ENCODE measurements at regions not wholly inside any gene's neighbourhood (a gene's known extent, or its start where the extent isn't known, plus 50 kb on each side); places are given as distances from the start of the nearest gene placed in this dataset.
A peak's percentile ranks its signal among the peaks of the same experiment; 100 is the strongest.

DNA sequence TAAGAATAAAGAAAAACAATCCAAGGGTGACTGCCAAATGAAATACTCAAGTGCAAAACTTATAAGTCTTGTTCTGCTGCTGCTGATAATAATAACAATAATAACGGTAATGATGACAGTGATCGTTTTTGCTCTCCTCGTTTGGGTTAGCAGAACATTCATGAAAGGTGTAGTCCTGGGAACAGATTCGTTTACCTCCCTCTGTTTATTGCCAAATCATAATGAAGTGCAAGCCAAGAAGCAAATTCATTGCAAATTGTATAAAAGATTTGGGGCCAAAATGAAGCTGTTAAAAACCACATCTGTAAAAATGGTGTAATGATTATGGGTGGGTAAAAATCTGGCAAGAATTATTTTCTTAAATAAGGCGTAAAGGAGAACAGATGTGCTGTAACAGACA is 587.2 kb upstream of the MKI67 start (continued):
- TF ChIP-seq, protein P1, sequence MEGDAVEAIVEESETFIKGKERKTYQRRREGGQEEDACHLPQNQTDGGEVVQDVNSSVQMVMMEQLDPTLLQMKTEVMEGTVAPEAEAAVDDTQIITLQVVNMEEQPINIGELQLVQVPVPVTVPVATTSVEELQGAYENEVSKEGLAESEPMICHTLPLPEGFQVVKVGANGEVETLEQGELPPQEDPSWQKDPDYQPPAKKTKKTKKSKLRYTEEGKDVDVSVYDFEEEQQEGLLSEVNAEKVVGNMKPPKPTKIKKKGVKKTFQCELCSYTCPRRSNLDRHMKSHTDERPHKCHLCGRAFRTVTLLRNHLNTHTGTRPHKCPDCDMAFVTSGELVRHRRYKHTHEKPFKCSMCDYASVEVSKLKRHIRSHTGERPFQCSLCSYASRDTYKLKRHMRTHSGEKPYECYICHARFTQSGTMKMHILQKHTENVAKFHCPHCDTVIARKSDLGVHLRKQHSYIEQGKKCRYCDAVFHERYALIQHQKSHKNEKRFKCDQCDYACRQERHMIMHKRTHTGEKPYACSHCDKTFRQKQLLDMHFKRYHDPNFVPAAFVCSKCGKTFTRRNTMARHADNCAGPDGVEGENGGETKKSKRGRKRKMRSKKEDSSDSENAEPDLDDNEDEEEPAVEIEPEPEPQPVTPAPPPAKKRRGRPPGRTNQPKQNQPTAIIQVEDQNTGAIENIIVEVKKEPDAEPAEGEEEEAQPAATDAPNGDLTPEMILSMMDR (IDR thresholded peaks at IDR 0.05; ENCODE audit: low read depth, low read length, missing input control), result no peak

DNA sequence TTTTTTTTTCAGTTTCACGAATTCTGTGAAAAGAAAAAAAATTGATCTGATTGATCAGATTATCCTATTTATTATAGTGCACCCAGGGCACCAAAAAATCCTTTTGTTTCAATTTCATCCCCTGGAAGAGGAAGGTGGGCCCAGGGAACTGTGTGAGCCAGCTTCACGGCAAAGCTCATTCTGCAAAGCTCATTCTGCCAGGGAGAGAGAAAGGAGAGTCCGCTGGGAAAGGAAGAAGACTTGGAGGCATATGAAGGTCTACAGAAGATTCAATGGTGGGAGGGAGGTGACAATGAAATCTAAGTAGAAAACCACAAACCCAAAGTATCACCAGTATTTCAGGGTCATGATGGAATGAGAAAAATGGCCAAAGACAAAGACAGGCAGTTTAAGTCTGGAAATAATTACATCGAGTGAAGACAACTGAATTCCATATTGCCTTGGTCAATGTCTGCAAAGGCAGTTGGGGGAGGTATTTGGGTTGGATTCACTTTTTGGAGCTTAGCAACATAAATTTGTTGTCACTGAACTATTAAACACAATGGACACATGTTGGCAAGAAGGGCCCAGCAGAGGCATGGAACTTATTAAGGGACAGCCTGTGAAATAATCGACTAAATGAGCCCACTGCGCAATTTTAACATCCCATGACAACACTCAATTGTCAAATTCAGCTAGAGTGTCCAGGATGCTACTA is 587.8 kb upstream of the MKI67 start:
- H3K36me3 ChIP-seq (ENCODE audit: control insufficient read depth in 4 of 4, insufficient read depth in 3 of 4, low read depth in 1 of 4, low read length in 3 of 4), result no peaks in the 10 kb centered on the region
- H3K4me3 ChIP-seq (ENCODE audit: low read depth in 1 of 3, low read length in 3 of 3), result no peak overlapping the region
- TF ChIP-seq YY1 (IDR thresholded peaks at IDR 0.05) (no peak), JUND (IDR thresholded peaks at IDR 0.05) (no peak), TAF1 (conservative IDR thresholded peaks at IDR 0.05) (no peak), HNF4G (IDR thresholded peaks at IDR 0.05) (no peak), RAD21 (IDR thresholded peaks at IDR 0.05) (no peak), RXRA (IDR thresholded peaks at IDR 0.05) (no peak)
- TF ChIP-seq, protein P2, sequence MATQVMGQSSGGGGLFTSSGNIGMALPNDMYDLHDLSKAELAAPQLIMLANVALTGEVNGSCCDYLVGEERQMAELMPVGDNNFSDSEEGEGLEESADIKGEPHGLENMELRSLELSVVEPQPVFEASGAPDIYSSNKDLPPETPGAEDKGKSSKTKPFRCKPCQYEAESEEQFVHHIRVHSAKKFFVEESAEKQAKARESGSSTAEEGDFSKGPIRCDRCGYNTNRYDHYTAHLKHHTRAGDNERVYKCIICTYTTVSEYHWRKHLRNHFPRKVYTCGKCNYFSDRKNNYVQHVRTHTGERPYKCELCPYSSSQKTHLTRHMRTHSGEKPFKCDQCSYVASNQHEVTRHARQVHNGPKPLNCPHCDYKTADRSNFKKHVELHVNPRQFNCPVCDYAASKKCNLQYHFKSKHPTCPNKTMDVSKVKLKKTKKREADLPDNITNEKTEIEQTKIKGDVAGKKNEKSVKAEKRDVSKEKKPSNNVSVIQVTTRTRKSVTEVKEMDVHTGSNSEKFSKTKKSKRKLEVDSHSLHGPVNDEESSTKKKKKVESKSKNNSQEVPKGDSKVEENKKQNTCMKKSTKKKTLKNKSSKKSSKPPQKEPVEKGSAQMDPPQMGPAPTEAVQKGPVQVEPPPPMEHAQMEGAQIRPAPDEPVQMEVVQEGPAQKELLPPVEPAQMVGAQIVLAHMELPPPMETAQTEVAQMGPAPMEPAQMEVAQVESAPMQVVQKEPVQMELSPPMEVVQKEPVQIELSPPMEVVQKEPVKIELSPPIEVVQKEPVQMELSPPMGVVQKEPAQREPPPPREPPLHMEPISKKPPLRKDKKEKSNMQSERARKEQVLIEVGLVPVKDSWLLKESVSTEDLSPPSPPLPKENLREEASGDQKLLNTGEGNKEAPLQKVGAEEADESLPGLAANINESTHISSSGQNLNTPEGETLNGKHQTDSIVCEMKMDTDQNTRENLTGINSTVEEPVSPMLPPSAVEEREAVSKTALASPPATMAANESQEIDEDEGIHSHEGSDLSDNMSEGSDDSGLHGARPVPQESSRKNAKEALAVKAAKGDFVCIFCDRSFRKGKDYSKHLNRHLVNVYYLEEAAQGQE (IDR thresholded peaks at IDR 0.05), result no peak
- H3K9me3 ChIP-seq (ENCODE audit: control insufficient read depth in 4 of 4, low read length in 3 of 4), result no peaks in the 10 kb centered on the region
- no peak overlapping the region for H3K9ac ChIP-seq (ENCODE audit: low read depth in 1 of 2, low read length in 2 of 2)
- H3K4me1 ChIP-seq (ENCODE audit: control insufficient read depth in 4 of 4, insufficient read depth in 4 of 4, low read length in 3 of 4), result no peaks in the 10 kb centered on the region
- no peak overlapping the region for H3K27ac ChIP-seq (ENCODE audit: low read depth in 1 of 2, low read length in 2 of 2)
- 88% methylated on average over 6 of the region's 6 CpGs for WGBS
- DNase-seq (ENCODE audit: low spot score), result no peak
- H3K27me3 ChIP-seq (ENCODE audit: control insufficient read depth in 4 of 4, insufficient read depth in 4 of 4, low read length in 3 of 4), result no peaks in the 10 kb centered on the region

DNA sequence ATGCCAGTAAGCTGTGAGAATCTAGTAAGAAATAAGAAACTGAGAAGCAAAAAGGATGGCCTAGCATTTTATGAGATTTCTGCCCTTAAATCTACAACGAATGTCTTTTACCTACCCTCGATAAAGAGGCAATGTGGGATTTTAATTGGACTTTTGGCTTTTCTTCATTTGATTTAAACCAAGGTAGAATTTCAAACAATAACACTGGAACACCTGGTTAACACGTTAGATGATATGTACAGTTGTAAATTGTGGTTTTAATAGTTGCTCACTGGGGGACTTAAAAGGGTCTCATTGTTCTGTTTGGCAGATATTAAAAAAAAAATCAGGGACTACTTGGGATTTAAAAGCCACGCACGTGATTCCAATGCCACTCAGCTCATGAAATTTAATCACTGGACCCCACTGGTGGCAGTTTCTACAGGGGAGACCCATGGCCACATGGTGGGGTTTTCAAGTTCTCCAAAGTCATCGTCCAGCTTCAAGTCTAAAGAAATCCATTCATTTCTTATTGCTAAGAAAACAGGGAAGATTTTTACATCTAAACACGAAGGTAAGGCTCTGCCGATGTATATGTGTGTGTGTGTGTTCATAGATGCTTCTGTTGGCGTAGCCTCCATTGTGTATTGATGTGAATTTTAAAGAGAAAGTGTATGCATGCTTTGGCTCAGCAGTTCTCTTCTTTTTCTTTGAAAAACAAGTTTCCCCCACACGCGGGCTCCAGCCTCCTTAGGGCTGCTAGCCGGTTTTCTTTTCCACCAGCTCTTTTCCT is 588.6 kb upstream of the MKI67 start:
- no peaks in the 10 kb centered on the region for H3K4me1 ChIP-seq (ENCODE audit: control insufficient read depth in 4 of 4, insufficient read depth in 4 of 4, low read length in 3 of 4)
- no peak overlapping the region for H3K9ac ChIP-seq (ENCODE audit: low read depth in 1 of 2, low read length in 2 of 2)
- no peak overlapping the region for H3K4me3 ChIP-seq (ENCODE audit: low read depth in 1 of 3, low read length in 3 of 3)
- WGBS, result 74% methylated on average over 12 of the region's 12 CpGs
- no peak overlapping the region for H3K27ac ChIP-seq (ENCODE audit: low read depth in 1 of 2, low read length in 2 of 2)
- TF ChIP-seq JUND (IDR thresholded peaks at IDR 0.05), result no peak
- no peak for TF ChIP-seq RXRA (IDR thresholded peaks at IDR 0.05)
- no peak for TF ChIP-seq EGR1 (IDR thresholded peaks at IDR 0.05; ENCODE audit: low read depth in 2 of 2)
- H3K9me3 ChIP-seq (ENCODE audit: control insufficient read depth in 4 of 4, low read length in 3 of 4), result no peaks in the 10 kb centered on the region
- DNase-seq (ENCODE audit: low spot score), result peak; percentile 5
- no peaks in the 10 kb centered on the region for H3K36me3 ChIP-seq (ENCODE audit: control insufficient read depth in 4 of 4, insufficient read depth in 3 of 4, low read depth in 1 of 4, low read length in 3 of 4)
- no peaks in the 10 kb centered on the region for H3K27me3 ChIP-seq (ENCODE audit: control insufficient read depth in 4 of 4, insufficient read depth in 4 of 4, low read length in 3 of 4)

Measured in liver (tissue), 8 donors.